Spleen (tissue), 11 donors: ENCODE measurements at regions not wholly inside any gene's neighbourhood (a gene's known extent, or its start where the extent isn't known, plus 50 kb on each side); places are given as distances from the start of the nearest gene placed in this dataset.

Source experiments
- DNase-seq: peaks from one replicate; pipeline ENCODE4 v3.0.0-alpha.2; 2020
- H3K27ac ChIP-seq, 8 donors: fragments of 200-600 bp; sonication (generic) in 7 of 8; 1 replicate in 4 of 8; 2 replicates in 4 of 8; pipeline versions ENCODE4 v1.5.0 to v1.8.0; 2016 to 2021; ENCODE audit warnings: inconsistent platforms in 4 of 8, mild to moderate bottlenecking in 4 of 8, moderate library complexity in 1 of 8
- H3K27me3 ChIP-seq, 7 donors: fragments of 200-600 bp; sonication (generic) in 6 of 7; replicated peaks in 1 of 7; 1 replicate in 4 of 7; 2 replicates in 3 of 7; pipeline versions ENCODE4 v1.5.0 to v1.8.0; 2016 to 2021; ENCODE audit warnings: inconsistent platforms in 3 of 7, mild to moderate bottlenecking in 1 of 7
- H3K36me3 ChIP-seq, 6 donors: fragments of 200-600 bp; sonication (generic) in 5 of 6; 1 replicate in 4 of 6; 2 replicates in 2 of 6; pipeline versions ENCODE4 v1.5.0 to v1.8.0; 2016 to 2021; ENCODE audit warnings: inconsistent platforms in 2 of 6
- H3K4me1 ChIP-seq, 6 donors: fragments of 200-600 bp; sonication (generic) in 5 of 6; 1 replicate in 3 of 6; 2 replicates in 3 of 6; pipeline versions ENCODE4 v1.5.0 to v1.8.0; 2016 to 2021; ENCODE audit warnings: inconsistent platforms in 3 of 6
- H3K4me3 ChIP-seq, 8 donors: fragments of 200-600 bp; sonication (generic) in 7 of 8; 1 replicate in 4 of 8; 2 replicates in 4 of 8; pipeline versions ENCODE4 v1.5.0 to v1.8.0; 2016 to 2021; ENCODE audit warnings: inconsistent platforms in 4 of 8, mild to moderate bottlenecking in 4 of 8, moderate library complexity in 2 of 8
- H3K9me3 ChIP-seq, 8 donors: fragments of 200-600 bp; sonication (generic) in 7 of 8; 1 replicate in 4 of 8; 2 replicates in 4 of 8; pipeline versions ENCODE4 v1.5.0 to v1.8.0; 2016 to 2021; ENCODE audit warnings: inconsistent platforms in 4 of 8
- CTCF ChIP-seq, 11 experiments: fragments of 200-600 bp in 7 of 11; fragments of 450-650 bp in 4 of 11; sonication (generic) in 4 of 11; IDR thresholded peaks in 8 of 11; conservative IDR thresholded peaks in 3 of 11; 1 replicate in 7 of 11; 2 replicates in 4 of 11; pipeline versions ENCODE4 v1.4.0 to v1.8.0; 2016 to 2021; ENCODE audit warnings: antibody characterized with exemption in 11 of 11, inconsistent platforms in 4 of 11, mild to moderate bottlenecking in 1 of 11
- POLR2A ChIP-seq, 3 donors: fragments of 450-650 bp; IDR thresholded peaks; one replicate each; pipeline ENCODE4 v1.5.1; 2017; ENCODE audit warnings: antibody characterized with exemption in 3 of 3, mild to moderate bottlenecking in 1 of 3
- POLR2AphosphoS5 ChIP-seq, 3 donors: sonication (generic); formaldehyde crosslinking; IDR thresholded peaks; one replicate each; pipeline ENCODE4 v1.5.1; 2017; ENCODE audit warnings: antibody characterized with exemption in 3 of 3
- WGBS, 5 donors: extraction: QIAGEN DNeasy Blood & Tissue Kit in 3 of 5; methylation state at CpG; one replicate each; pipeline versions ENCODE4 v1.1.5 to v1.1.7; 2013 to 2018; 5-methylcytosine and 5-hydroxymethylcytosine counted together
- intact Hi-C: fragments of 100-400 bp; cut with DNase I; formaldehyde crosslinking; loops from one replicate; pipeline ENCODE4 v1.15.0; 2023; ENCODE audit warnings: low total_unique reads
- donor health status: healthy with polysubstance abuse.
- donor health status: DM: no; HTN: no; CAD: no; lungs with moderate emphysema.
- donor health status: DM: no; HTN: no; CAD: no.
- donor health status: Bipolar disorder and iron deficiency.
- donor health status: healthy.
- donor health status: DM: no; HTN: no; CAD: no.
- donor health status: DM: yes; HTN: yes; CAD: no.

GRCh38 chr13:65401315-65401714 lies 1828.8 kb downstream of the PCDH9 start:
- intact Hi-C loops: no loop called here
- H3K27ac ChIP-seq: no peak overlapping the region
- H3K4me3 ChIP-seq: no peak overlapping the region
- no peaks in the 10 kb centered on the region for H3K27me3 ChIP-seq
- no peak for DNase-seq
- no peak for TF ChIP-seq POLR2AphosphoS5 (IDR thresholded peaks at IDR 0.05)
- no peak for TF ChIP-seq CTCF (IDR thresholded peaks at IDR 0.05 in 8 of 11, conservative IDR thresholded peaks at IDR 0.05 in 3 of 11)
- no peak for TF ChIP-seq POLR2A (IDR thresholded peaks at IDR 0.05)
- no peaks in the 10 kb centered on the region for H3K36me3 ChIP-seq
- H3K9me3 ChIP-seq: no peaks in the 10 kb centered on the region
- no peaks in the 10 kb centered on the region for H3K4me1 ChIP-seq

- H3K4me1 ChIP-seq: no peaks in the 10 kb centered on the region
- no peak overlapping the region for H3K27ac ChIP-seq
- WGBS, 5 donors: 77 to 86% (median 82%) methylated on average over 2 of the region's 2 CpGs
- no peaks in the 10 kb centered on the region for H3K27me3 ChIP-seq
- H3K9me3 ChIP-seq: no peaks in the 10 kb centered on the region
- no peaks in the 10 kb centered on the region for H3K36me3 ChIP-seq
- H3K4me3 ChIP-seq: no peak overlapping the region
- intact Hi-C loops: no loop called here
- DNase-seq: no peak
- TF ChIP-seq POLR2AphosphoS5 (IDR thresholded peaks at IDR 0.05): no peak
- no peak for TF ChIP-seq CTCF (IDR thresholded peaks at IDR 0.05 in 8 of 11, conservative IDR thresholded peaks at IDR 0.05 in 3 of 11)
- TF ChIP-seq POLR2A (IDR thresholded peaks at IDR 0.05): no peak
Observed at GRCh38 chr13:65400702-65401101, 1829.4 kb downstream of the PCDH9 start.

- intact Hi-C loops: no loop called here
- TF ChIP-seq POLR2A (IDR thresholded peaks at IDR 0.05): no peak
- no peak for TF ChIP-seq CTCF (IDR thresholded peaks at IDR 0.05 in 8 of 11, conservative IDR thresholded peaks at IDR 0.05 in 3 of 11)
- TF ChIP-seq POLR2AphosphoS5 (IDR thresholded peaks at IDR 0.05): no peak
- Histone ChIP-seq H3K4me1 (no peaks in the 10 kb centered on the region), H3K4me3 (no peak overlapping the region), H3K36me3 (no peaks in the 10 kb centered on the region), H3K27me3 (no peaks in the 10 kb centered on the region), H3K9me3 (peaks cover 0 to 36% (median 25%) of the 10 kb centered on the region in 8 donors), H3K27ac (no peak overlapping the region)
- no peak for DNase-seq
- WGBS, 5 donors: 56 to 92% (median 74%) methylated on average over 6 of the region's 6 CpGs
Observed at GRCh38 chr13:65387743-65388347, 1842.3 kb downstream of the PCDH9 start.

GRCh38 chr13:65378943-65379519 lies 1851.1 kb downstream of the PCDH9 start:
- Histone ChIP-seq H3K36me3 (no peaks in the 10 kb centered on the region), H3K4me1 (no peaks in the 10 kb centered on the region), H3K27ac (no peak overlapping the region), H3K27me3 (no peaks in the 10 kb centered on the region), H3K9me3 (peaks cover 11 to 43% (median 31%) of the 10 kb centered on the region in 8 donors), H3K4me3 (no peak overlapping the region)
- WGBS, 5 donors: 59 to 72% (median 68%) methylated on average over 3 of the region's 3 CpGs
- TF ChIP-seq POLR2AphosphoS5 (IDR thresholded peaks at IDR 0.05) (no peak), POLR2A (IDR thresholded peaks at IDR 0.05) (no peak), CTCF (IDR thresholded peaks at IDR 0.05 in 8 of 11, conservative IDR thresholded peaks at IDR 0.05 in 3 of 11) (no peak)
- intact Hi-C loops: no loop called here
- DNase-seq: no peak
